Mesenchymal stem cell (in vitro differentiated cells and primary cell): ENCODE measurements at regions not wholly inside any gene's neighbourhood (a gene's known extent, or its start where the extent isn't known, plus 50 kb on each side); places are given as distances from the start of the nearest gene placed in this dataset.

Source experiments
- DNase-seq: peaks from one replicate; pipeline ENCODE4 v3.0.0-alpha.2; 2013
- H2AFZ ChIP-seq: one replicate; pipeline ENCODE4 v1.6.1; 2013; ENCODE audit warnings: low read depth, mild to moderate bottlenecking, control low read depth, inconsistent platforms, low read length, moderate library complexity
- H2AK5ac ChIP-seq: 2 replicates; pipeline ENCODE4 v1.6.1; 2013; ENCODE audit warnings: low read length, moderate library complexity, mild to moderate bottlenecking, inconsistent platforms; ENCODE audit not compliant: severe bottlenecking
- H2BK120ac ChIP-seq: one replicate; pipeline ENCODE4 v1.6.1; 2013; ENCODE audit warnings: low read depth, mild to moderate bottlenecking, inconsistent platforms, low read length, moderate library complexity
- H2BK12ac ChIP-seq, 2 experiments: one replicate each; pipeline ENCODE4 v1.6.1; 2013; ENCODE audit warnings: inconsistent platforms in 2 of 2, low read length in 2 of 2, mild to moderate bottlenecking in 2 of 2, moderate library complexity in 2 of 2, control low read depth in 1 of 2
- H2BK15ac ChIP-seq: one replicate; pipeline ENCODE4 v1.6.1; 2013; ENCODE audit warnings: mild to moderate bottlenecking, low read depth, inconsistent platforms; ENCODE audit not compliant: poor library complexity, severe bottlenecking
- H2BK5ac ChIP-seq: 2 replicates; pipeline ENCODE4 v1.6.1; 2013; ENCODE audit warnings: low read depth, mild to moderate bottlenecking, low read length, control low read depth, inconsistent platforms; ENCODE audit not compliant: poor library complexity, severe bottlenecking
- H3K14ac ChIP-seq, 2 experiments: one replicate each; pipeline ENCODE4 v1.6.1; 2013; ENCODE audit warnings: inconsistent platforms in 2 of 2, low read length in 2 of 2, control low read depth in 1 of 2, mild to moderate bottlenecking in 1 of 2, moderate library complexity in 1 of 2
- H3K18ac ChIP-seq, 2 experiments: one replicate each; pipeline ENCODE4 v1.6.1; 2013; ENCODE audit warnings: inconsistent platforms in 2 of 2, low read length in 2 of 2, control low read depth in 1 of 2, low read depth in 1 of 2, mild to moderate bottlenecking in 1 of 2
- H3K23ac ChIP-seq, 2 experiments: one replicate each; pipeline ENCODE4 v1.6.1; 2013; ENCODE audit warnings: inconsistent platforms in 2 of 2, low read length in 2 of 2, mild to moderate bottlenecking in 2 of 2, moderate library complexity in 2 of 2, control low read depth in 1 of 2
- H3K27ac ChIP-seq: 2 replicates; pipeline ENCODE4 v1.5.1; 2013; ENCODE audit warnings: mild to moderate bottlenecking, moderate library complexity, low read length, control low read depth, inconsistent platforms; ENCODE audit not compliant: poor library complexity, severe bottlenecking
- H3K27me3 ChIP-seq, 2 experiments: 2 replicates each; pipeline versions ENCODE4 v1.6.1 to v1.7.0; 2013; ENCODE audit warnings: low read length in 2 of 2, mild to moderate bottlenecking in 2 of 2, moderate library complexity in 2 of 2, control low read depth in 1 of 2, inconsistent platforms in 1 of 2; ENCODE audit not compliant: control insufficient read depth in 1 of 2, insufficient read depth in 1 of 2
- H3K36me3 ChIP-seq, 2 experiments: 2 replicates each; pipeline versions ENCODE4 v1.6.1 to v1.7.0; 2013; ENCODE audit warnings: low read length in 2 of 2, control low read depth in 1 of 2, inconsistent platforms in 1 of 2, low read depth in 1 of 2, mild to moderate bottlenecking in 1 of 2; ENCODE audit not compliant: insufficient read depth in 2 of 2, control insufficient read depth in 1 of 2
- H3K4ac ChIP-seq, 2 experiments: one replicate each; pipeline ENCODE4 v1.6.1; 2013; ENCODE audit warnings: inconsistent platforms in 2 of 2, low read length in 2 of 2, mild to moderate bottlenecking in 2 of 2, moderate library complexity in 2 of 2, control low read depth in 1 of 2, low read depth in 1 of 2
- H3K4me1 ChIP-seq: 2 replicates; pipeline ENCODE4 v1.6.1; 2013; ENCODE audit warnings: low read depth, low read length, control low read depth; ENCODE audit not compliant: control insufficient read depth, insufficient read depth
- H3K4me2 ChIP-seq: 2 replicates; pipeline ENCODE4 v1.6.1; 2013; ENCODE audit warnings: low read length, mild to moderate bottlenecking, inconsistent platforms; ENCODE audit not compliant: poor library complexity, severe bottlenecking
- H3K4me3 ChIP-seq, 2 experiments: 2 replicates each; pipeline versions ENCODE4 v1.5.1 to v1.7.0; 2013; ENCODE audit warnings: low read length in 2 of 2, mild to moderate bottlenecking in 2 of 2, control low read depth in 1 of 2, low read depth in 1 of 2; ENCODE audit not compliant: insufficient read depth in 1 of 2
- H3K79me1 ChIP-seq: replicated peaks from 2 replicates; pipeline ENCODE4 v1.6.1; 2013; ENCODE audit warnings: mild to moderate bottlenecking, control low read depth, low read length, inconsistent platforms; ENCODE audit not compliant: poor library complexity, severe bottlenecking
- H3K9ac ChIP-seq: 2 replicates; pipeline ENCODE4 v1.7.0; 2013; ENCODE audit warnings: mild to moderate bottlenecking, low read length, moderate library complexity
- H3K9me3 ChIP-seq: 2 replicates; pipeline ENCODE4 v1.7.0; 2013; ENCODE audit warnings: mild to moderate bottlenecking, low read length; ENCODE audit not compliant: control insufficient read depth
- H4K8ac ChIP-seq: one replicate; pipeline ENCODE4 v1.6.1; 2013; ENCODE audit warnings: inconsistent platforms, mild to moderate bottlenecking, low read length, moderate library complexity
- H4K91ac ChIP-seq: one replicate; pipeline ENCODE4 v1.6.1; 2013; ENCODE audit warnings: mild to moderate bottlenecking, low read length, inconsistent platforms
- WGBS: methylation state at CpG from one replicate; pipeline ENCODE4 v1.1.7; 2013; ENCODE audit warnings: mixed read lengths; 5-methylcytosine and 5-hydroxymethylcytosine counted together

DNA sequence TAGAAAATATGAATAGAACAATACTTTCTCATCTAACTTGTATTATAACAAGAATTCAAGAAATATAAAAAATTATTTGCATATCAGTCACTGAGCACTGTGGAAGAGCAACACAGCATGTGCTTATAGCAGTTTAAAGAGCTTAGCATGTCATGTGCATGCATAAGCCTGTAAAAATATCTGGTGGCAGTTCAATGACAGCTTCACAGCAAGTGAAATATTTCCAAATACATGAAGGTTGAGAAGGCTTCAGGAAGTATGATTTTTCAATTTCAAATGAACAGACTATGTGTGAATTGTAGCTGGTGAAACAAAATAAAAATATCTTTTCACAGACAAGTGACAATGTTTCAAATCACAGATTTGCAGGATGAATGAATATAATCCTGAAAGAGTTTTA, 128.5 kb downstream of the PRDM9 start:
- Histone ChIP-seq H3K4me2 (no peak overlapping the region), H4K8ac (no peak overlapping the region), H3K4me3 (no peak overlapping the region), H3K14ac (no peak overlapping the region), H3K27ac (no peak overlapping the region), H3K4me1 (no peaks in the 10 kb centered on the region), H3K27me3 (no peaks in the 10 kb centered on the region), H2AFZ (no peak overlapping the region), H2BK15ac (no peak overlapping the region), H3K18ac (no peak overlapping the region), H3K9me3 (no peaks in the 10 kb centered on the region), H3K4ac (no peak overlapping the region), H3K79me1 (no peaks in the 10 kb centered on the region), H2AK5ac (no peak overlapping the region), H2BK12ac (no peak overlapping the region), H3K9ac (no peak overlapping the region), H3K36me3 (no peaks in the 10 kb centered on the region), H2BK5ac (no peak overlapping the region), H3K23ac (no peak overlapping the region), H4K91ac (no peak overlapping the region), H2BK120ac (no peak overlapping the region)
- DNase-seq, result no peak

DNA sequence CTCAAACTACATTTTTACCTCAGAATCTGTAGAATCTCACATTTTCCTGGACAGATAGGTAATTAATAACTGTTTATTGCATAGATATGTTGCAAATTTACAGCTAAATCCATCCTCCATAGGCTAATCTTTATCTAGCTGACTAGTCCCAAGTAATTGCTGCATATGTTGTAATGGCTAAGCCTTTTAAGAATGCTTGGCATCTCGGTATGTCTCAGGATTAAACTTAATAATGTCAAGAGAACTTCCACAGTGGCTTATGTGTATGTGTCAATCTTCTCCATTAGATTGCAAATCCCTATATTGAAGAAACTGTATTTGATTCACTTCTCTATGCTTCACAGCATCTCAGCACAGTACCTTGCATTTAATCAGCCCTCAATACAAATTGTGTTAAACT, 131.9 kb downstream of the PRDM9 start:
- no peak overlapping the region for H3K14ac ChIP-seq
- H2BK120ac ChIP-seq, result no peak overlapping the region
- H3K23ac ChIP-seq, result no peak overlapping the region
- H2BK15ac ChIP-seq, result no peak overlapping the region
- no peak for DNase-seq
- no peak overlapping the region for H3K9ac ChIP-seq
- no peak overlapping the region for H4K91ac ChIP-seq
- H2AFZ ChIP-seq, result no peak overlapping the region
- H3K79me1 ChIP-seq, result no peaks in the 10 kb centered on the region
- H3K27me3 ChIP-seq, result no peaks in the 10 kb centered on the region
- no peak overlapping the region for H3K27ac ChIP-seq
- H2BK12ac ChIP-seq, result no peak overlapping the region
- H3K18ac ChIP-seq, result no peak overlapping the region
- H3K9me3 ChIP-seq, result no peaks in the 10 kb centered on the region
- no peak overlapping the region for H2AK5ac ChIP-seq
- no peak overlapping the region for H3K4ac ChIP-seq
- H3K4me1 ChIP-seq, result no peaks in the 10 kb centered on the region
- H3K36me3 ChIP-seq, result no peaks in the 10 kb centered on the region
- WGBS, result no CpG with 5 or more reads among the region's 1 CpG
- no peak overlapping the region for H4K8ac ChIP-seq
- H3K4me3 ChIP-seq, result no peak overlapping the region
- no peak overlapping the region for H2BK5ac ChIP-seq
- H3K4me2 ChIP-seq, result no peak overlapping the region

DNA sequence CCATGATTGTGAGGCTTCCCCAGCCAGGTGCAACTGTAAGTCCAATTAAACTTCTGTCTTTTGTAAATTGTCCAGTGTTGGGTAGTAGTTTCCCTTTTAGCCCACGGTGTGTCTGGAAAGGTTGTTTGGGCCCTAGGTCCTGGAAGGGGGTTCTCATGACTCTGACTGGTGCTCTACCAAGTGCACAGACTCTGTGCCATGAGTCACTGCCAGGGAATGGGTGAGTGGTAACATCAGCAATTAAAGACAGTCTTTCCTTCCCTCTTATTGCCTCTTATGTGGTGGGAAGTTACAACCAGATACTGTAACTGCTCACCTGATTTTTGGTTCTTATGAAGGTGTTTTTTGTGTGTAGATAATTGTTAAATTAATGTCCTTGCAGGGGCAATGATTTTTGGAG, 141.2 kb downstream of the PRDM9 start:
- H2AK5ac ChIP-seq, result no peak overlapping the region
- H3K4ac ChIP-seq, result no peak overlapping the region
- no peak overlapping the region for H4K8ac ChIP-seq
- no peak overlapping the region for H2AFZ ChIP-seq
- H3K4me2 ChIP-seq, result no peak overlapping the region
- no peak overlapping the region for H4K91ac ChIP-seq
- H2BK5ac ChIP-seq, result no peak overlapping the region
- no peaks in the 10 kb centered on the region for H3K27me3 ChIP-seq
- H3K27ac ChIP-seq, result no peak overlapping the region
- no peak overlapping the region for H2BK120ac ChIP-seq
- H3K36me3 ChIP-seq, result no peaks in the 10 kb centered on the region
- H3K9me3 ChIP-seq, result no peaks in the 10 kb centered on the region
- H3K9ac ChIP-seq, result no peak overlapping the region
- H3K4me1 ChIP-seq, result no peaks in the 10 kb centered on the region
- no peaks in the 10 kb centered on the region for H3K79me1 ChIP-seq
- H2BK15ac ChIP-seq, result no peak overlapping the region
- H3K18ac ChIP-seq, result no peak overlapping the region
- H2BK12ac ChIP-seq, result no peak overlapping the region
- no peak for DNase-seq
- 100% methylated on average over 1 of the region's 1 CpG for WGBS
- no peak overlapping the region for H3K14ac ChIP-seq
- no peak overlapping the region for H3K23ac ChIP-seq
- H3K4me3 ChIP-seq, result no peak overlapping the region

DNA sequence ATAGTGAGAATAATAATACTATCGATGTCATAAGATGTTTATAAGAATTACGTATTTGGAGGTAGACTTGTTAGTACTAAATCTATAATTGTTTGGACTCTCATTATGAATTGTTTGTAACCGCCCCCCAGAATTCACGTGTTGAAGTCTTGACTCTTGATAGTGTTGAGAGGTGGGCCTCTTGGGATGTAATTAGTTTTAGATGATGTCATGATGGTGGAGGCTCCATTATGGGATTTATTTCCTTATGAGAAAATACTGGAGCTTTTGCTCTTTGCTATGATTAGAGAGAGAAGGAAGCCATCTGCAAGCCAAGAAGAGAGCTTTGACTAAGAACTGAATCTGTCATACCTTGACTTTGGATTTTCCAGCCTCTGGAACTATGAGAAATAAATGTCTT, 142.2 kb downstream of the PRDM9 start:
- Histone ChIP-seq H3K9ac (no peak overlapping the region), H2BK120ac (no peak overlapping the region), H3K18ac (no peak overlapping the region), H2BK15ac (no peak overlapping the region), H3K9me3 (no peaks in the 10 kb centered on the region), H2AK5ac (no peak overlapping the region), H2BK12ac (no peak overlapping the region), H4K8ac (no peak overlapping the region), H3K4ac (no peak overlapping the region), H3K36me3 (no peaks in the 10 kb centered on the region), H3K27ac (no peak overlapping the region), H2AFZ (no peak overlapping the region), H3K23ac (no peak overlapping the region), H2BK5ac (no peak overlapping the region), H3K79me1 (no peaks in the 10 kb centered on the region), H3K4me2 (no peak overlapping the region), H3K4me3 (no peak overlapping the region), H3K27me3 (no peaks in the 10 kb centered on the region), H3K14ac (no peak overlapping the region), H4K91ac (no peak overlapping the region), H3K4me1 (no peaks in the 10 kb centered on the region)
- DNase-seq, result no peak
- WGBS, result 94% methylated on average over 4 of the region's 4 CpGs
